ENCODE measurements at regions not wholly inside any gene's neighbourhood (a gene's known extent, or its start where the extent isn't known, plus 50 kb on each side); places are given as distances from the start of the nearest gene placed in this dataset.
"Not testable (repeated sequence)": the region's sequence is repeated elsewhere in the genome, so short reads cannot be mapped to it uniquely, and the experiment has no call there.

DNA sequence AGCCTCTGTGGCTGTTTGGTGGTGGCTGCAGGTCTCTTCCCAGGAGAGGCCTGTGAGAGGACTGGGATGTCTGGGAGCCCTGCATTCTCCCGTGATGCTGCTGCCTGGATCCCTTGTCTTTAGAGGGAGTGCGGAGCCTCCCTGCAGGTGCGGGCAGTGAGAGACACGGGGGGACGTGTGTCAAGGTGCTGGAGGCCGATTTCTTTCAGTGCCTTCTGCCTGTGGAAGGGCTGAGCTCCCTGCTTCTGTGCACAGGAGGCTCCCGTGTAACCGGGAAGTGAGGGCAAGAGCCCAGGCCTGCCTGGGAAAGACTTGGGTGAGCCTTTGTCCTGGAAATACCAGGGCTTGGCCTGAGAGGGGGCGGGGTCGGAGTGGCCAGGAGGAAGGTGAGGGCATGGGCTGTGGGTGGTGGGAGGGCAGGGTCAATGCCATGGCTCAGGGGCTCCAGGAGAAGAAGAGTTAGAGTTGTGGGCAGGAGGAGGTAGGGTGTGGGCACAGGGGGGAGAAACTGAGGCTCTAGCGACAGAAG, 372.2 kb downstream of the TMEM121 start:
- DNase-seq: no peak

GRCh38 chr14:105899071-105899641, 372.8 kb downstream of the TMEM121 start:
- DNase-seq: no peak

DNA sequence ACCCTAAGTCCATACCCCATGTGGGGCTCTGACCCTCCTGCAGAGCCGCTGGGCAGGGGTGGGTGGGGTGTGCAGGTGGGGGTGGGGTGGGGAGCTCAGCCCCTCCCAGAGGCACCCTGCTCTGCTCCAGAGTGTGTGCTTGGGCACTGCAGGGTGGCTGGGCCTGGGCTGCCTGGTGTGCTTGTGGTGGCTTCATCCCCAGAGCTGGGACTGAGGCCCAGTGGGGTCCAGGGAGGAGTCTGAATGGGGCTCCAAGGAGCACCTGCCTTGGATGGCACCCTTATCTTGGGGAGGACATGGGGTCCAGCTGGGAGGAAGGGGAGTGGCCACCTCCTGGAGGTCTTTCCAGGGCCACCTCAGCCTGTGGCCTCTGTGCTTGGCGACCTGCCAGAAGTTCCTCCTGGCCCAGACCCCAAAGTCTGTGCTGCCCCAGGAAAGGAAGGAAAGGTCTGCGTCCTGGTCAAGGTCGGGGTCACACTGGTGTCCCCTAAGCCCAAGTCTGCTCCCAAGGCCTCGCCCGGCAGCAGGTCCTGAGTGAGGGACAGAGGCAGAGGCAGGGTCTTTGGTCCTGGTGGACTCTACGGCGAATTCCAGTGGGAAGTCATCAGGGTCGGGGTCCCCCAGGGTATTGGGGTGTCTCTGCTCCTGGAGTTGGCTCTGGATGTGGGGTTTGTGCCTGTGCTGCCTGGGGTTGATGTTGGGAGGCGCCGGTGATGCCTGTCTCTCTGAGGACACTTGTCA, 373.4 kb downstream of the TMEM121 start:
- DNase-seq: no peak

DNA sequence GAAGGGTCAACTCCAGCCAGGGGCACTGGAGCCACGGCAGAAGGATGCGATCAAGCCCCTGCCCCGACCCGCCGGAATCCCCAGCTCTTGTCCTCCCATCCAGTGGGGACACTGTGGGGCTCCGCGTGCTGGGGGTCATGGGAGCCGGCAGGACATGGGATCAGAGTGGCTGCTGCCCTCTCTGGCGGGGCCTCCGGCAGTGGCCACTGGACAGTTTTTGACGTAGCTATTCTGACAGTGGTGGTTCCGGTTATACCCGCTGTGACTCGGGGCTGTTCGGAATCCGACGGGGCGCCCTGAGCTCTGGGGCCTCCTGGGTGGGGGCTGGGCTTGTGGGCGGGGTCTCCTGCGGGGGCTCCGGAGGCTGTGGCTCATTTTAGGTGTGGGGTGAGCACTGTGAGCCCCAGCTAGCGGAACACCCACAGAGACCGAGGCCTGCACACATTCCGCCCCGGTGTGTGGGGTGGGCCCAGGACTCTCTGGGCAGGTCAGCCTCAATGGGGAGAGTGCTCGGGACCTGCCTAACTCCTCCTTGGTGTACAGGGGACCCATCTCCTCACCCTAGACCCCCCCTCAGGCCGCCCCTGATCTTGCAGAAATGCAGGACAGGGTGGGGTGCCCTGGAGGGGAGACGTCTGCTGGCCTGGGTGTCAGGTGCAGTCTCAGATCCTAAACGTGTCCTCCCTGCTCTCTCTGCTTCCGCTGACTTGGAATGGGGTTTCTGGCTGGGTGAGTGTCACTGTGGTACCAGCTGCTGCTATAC, 374.2 kb downstream of the TMEM121 start:
- no peak for DNase-seq

DNA sequence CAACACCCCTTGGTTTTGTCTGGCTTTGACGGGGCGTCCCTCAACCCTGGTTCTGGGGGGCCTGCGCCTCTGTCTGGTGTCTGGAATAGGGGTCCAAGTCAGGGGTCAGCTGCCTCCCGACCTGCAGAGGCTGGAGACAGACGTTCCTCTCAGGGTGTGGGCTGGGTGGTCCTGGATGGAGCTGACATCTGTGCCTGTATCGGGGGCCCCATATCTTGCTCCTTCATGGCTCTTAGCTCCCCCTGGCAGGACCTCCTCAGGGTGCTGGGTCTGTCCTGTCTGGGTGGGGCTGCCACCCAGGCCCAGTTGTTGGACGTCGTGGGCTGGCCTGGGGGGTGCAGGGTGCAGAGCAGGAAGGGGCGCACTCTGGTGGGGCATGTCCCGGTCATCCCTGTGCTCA, 374.8 kb downstream of the TMEM121 start:
- no peak for DNase-seq

GRCh38 chr14:105902131-105902898, 375.9 kb downstream of the TMEM121 start:
- DNase-seq: no peak

- DNase-seq: not testable (repeated sequence)
Measured at GRCh38 chr14:105902899-105903165, 376.4 kb downstream of the TMEM121 start.

- DNase-seq: no peak
Measured at GRCh38 chr14:105903971-105904370, 377.6 kb downstream of the TMEM121 start.

- no peak for DNase-seq
Measured at GRCh38 chr14:105904379-105904778, 378.0 kb downstream of the TMEM121 start.

DNA sequence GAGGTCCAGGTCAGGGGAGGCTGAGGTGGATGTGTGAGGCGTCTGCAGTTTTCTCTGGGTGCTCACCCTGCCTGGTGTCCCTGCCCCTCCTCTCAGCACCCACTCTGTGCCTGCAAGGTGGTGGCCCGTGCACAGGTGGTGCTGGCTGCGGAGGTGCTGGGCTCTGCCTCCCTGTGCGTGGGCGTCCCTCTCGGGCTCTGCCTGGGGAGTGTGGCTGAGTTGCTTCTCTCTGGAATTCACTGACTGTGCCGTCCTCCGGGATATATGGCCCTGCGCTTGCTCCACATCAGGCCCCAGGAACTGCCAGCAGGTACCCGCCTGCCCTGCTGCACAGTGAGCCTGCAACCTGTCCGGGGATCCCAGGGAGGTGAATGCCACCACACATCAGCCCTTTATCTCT, 379.1 kb downstream of the TMEM121 start:
- no peak for DNase-seq

DNA sequence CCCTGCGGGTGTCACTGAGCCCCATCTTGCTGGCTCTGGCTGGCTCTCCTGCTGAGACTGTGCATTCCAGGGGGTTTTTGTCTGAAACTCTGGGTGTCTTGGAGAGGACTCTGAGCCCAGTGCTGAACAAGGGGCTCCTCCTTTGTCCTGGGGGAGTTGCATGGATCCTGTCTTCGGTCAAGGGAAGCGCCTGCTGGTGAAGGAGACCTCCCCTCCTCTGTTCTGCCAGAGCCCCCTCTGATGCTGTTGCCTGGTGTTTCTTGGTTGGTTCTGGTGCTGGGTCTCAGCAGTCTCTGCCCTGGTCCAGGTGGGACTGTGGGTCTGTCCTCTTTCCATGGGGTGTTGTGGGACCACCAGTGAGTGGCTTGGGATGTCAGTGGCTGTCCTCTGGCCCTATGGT, 380.9 kb downstream of the TMEM121 start:
- no peak for DNase-seq

DNA sequence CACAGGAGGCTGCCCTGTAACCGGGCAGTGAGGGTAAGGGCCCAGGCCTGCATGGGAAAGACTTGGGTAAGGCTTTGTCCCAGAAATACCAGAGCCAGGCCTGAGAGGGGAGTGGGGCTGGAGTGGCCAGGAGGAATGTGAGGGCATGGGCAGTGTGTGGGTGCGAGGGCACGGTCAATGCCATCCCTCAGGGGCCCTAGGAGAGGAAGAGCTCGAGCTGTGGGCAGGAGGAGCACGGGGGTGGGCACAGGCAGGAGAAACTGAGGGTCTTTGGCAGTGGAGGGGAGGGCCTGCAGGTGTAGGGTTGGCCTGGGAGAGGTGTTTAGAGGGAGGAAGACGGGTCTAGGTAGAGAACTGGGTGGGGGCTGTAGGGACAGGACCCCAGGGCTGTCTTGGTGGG, 381.6 kb downstream of the TMEM121 start:
- no peak for DNase-seq

- DNase-seq: no peak
Measured at GRCh38 chr14:105908481-105908911, 382.1 kb downstream of the TMEM121 start.

DNA sequence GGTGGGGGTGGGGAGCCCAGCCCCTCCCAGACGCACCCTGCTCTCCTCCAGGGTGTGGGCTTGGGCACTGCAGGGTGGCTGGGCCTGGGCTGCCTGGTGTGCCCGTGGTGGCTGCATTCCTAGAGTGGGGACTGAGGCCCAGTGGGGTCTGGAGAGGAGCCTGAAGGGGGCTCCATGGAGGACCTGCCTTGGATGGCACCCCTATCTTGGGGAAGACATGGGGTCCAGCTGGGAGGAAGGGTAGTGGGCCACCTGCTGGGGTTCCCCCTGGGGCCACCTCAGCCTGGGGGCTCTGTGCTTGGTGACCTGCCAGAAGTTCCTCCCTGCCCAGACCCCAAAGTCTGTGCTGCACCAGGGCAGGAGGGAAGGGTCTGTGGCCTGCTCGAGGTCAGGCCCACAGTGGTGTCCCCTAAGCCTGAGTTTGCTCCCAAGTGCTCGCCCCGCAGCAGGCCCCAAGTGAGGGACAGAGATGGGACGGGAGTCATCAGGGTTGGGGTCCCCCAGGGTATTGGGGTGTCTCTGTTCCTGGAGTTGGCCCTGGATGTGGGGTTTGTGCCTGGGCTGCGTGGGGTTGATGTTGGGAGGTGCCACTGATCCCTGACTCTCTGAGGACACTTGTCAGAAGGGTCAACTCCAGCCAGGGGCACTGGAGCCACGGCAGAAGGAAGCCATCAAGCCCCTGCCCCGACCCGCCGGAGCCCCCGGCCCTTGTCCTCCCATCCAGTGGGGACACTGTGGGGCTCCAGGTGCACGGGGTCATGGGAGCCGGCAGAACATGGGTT, 382.9 kb downstream of the TMEM121 start:
- DNase-seq: no peak

DNA sequence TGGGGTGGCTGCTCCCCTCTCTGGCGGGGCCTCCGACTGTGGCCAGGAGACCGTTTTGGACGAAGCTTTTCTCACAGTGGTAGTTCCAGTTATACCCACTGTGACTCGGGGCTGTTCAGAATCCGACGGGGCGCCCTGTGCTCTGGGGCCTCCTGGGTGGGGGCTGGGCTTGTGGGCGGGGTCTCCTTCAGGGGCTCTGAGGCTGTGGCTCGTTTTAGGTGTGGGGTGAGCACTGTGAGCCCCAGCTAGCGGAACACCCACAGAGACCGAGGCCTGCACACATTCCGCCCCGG, 383.4 kb downstream of the TMEM121 start:
- DNase-seq: not testable (repeated sequence)

GRCh38 chr14:105910426-105910825, 384.0 kb downstream of the TMEM121 start:
- DNase-seq: no peak

DNA sequence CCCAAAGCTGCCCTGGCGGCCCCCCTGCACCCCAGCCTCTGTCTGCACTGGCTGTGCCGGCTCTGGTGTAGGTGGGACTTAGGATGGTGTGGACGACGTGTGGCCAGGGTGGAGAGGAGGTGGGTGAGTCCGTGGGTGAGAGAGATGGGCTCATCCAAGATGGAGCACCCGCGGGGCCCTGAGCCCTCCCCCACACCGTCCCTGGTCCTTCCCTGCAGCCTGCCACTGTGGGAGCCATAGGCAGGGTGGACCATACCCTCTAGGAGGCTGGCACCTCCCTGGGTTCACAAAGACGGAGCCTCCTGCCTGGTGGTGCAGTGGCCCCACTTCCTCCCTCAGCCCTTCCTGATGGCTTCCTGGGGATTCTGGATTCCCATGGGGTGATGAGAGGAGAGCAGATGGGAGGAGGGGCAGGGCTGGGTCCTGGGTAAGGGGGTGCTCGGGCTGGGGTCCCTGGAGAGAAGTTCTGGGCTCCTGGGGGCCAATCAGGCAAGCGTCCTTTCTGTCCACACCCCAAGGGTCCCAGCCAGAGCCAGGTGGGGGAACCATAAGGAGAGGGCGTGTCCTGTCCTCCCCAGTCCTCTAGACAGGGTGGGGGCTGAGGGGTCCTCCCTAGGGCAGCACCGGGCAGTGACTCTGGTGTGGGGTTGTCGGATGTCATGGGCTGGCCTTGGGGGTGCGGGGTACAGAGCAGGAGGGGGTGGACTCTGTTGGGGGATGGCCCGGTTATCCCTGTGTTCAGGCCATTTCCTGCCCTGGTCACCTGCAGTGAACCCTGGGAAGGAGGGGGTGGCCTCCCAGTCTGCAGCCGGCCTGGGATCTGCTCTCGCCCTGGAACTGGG, 384.8 kb downstream of the TMEM121 start:
- DNase-seq: no peak

- not testable (repeated sequence) for DNase-seq
Measured at GRCh38 chr14:105911848-105912292, 385.5 kb downstream of the TMEM121 start.

GRCh38 chr14:105912641-105913180, 386.3 kb downstream of the TMEM121 start:
- no peak for DNase-seq

- DNase-seq: no peak
Measured at GRCh38 chr14:105913221-105913620, 386.8 kb downstream of the TMEM121 start.
